AG09319 (cell line): ENCODE measurements at regions not wholly inside any gene's neighbourhood (a gene's known extent, or its start where the extent isn't known, plus 50 kb on each side); places are given as distances from the start of the nearest gene placed in this dataset.

ENCODE experiments used
- DNase-seq: peaks from one replicate; pipeline ENCODE4 v3.0.0-alpha.2; 2010; ENCODE audit warnings: low read depth; ENCODE audit errors: extremely low read depth
- CTCF ChIP-seq: IDR thresholded peaks from 2 replicates; pipeline ENCODE4 v1.5.1; 2011; ENCODE audit warnings: low read depth, mild to moderate bottlenecking, inconsistent platforms, low read length, moderate library complexity

- TF ChIP-seq CTCF: no peak
- no peak for DNase-seq
Observed at GRCh38 chrX:140563893-140564292, 59.0 kb upstream of the SOX3 start.
